Cardiac fibroblast (primary cell): ENCODE measurements at regions not wholly inside any gene's neighbourhood (a gene's known extent, or its start where the extent isn't known, plus 50 kb on each side); places are given as distances from the start of the nearest gene placed in this dataset.

Experiments used
- DNase-seq, 2 donors: peaks; one replicate each; pipeline versions ENCODE4 v3.0.0 to v3.0.0-alpha.2; 2010; ENCODE audit warnings: low read depth in 2 of 2
- H3K4me3 ChIP-seq, 2 donors: replicated peaks in 1 of 2; 1 replicate in 1 of 2; 2 replicates in 1 of 2; pipeline ENCODE4 v1.5.1; 2011; ENCODE audit warnings: low read depth in 2 of 2, low read length in 2 of 2, mild to moderate bottlenecking in 2 of 2, moderate library complexity in 1 of 2
- CTCF ChIP-seq: IDR thresholded peaks from one replicate; pipeline ENCODE4 v1.5.1; 2011; ENCODE audit warnings: low read depth, mild to moderate bottlenecking, low read length, inconsistent platforms

- no peak overlapping the region for H3K4me3 ChIP-seq
- TF ChIP-seq CTCF, result no peak
- DNase-seq, result peak; percentile 10 to 27
Observed at GRCh38 chr4:11106759-11107158, 321.9 kb downstream of the HS3ST1 start.

- no peak for TF ChIP-seq CTCF
- no peak overlapping the region for H3K4me3 ChIP-seq
- peak; percentile 1 to 12 for DNase-seq
Observed at GRCh38 chr4:11106190-11106589, 322.5 kb downstream of the HS3ST1 start.

- H3K4me3 ChIP-seq, result no peak overlapping the region
- no peak for TF ChIP-seq CTCF
- DNase-seq, result no peak
Observed at GRCh38 chr4:11105715-11106114, 323.0 kb downstream of the HS3ST1 start.

DNA sequence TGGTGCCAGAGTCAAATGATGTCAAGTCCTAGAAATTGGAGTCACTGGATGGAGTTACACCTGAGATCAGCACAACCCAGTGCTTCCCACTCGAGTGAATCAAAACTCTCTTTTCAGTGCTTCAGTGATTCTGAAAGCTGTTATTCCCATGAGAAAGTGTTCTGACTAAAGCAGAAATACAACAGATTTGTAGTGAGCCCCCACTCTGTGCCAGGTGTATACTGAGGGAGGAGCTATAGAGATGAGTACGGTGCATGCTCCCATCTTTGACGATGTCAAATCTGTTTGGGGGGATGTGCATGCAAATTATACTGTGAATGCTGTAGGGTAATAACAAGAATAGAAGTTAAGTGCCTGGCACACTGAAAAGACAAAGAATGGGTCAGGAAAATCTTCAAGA, 330.2 kb downstream of the HS3ST1 start:
- no peak for DNase-seq
- no peak for TF ChIP-seq CTCF
- no peak overlapping the region for H3K4me3 ChIP-seq

DNA sequence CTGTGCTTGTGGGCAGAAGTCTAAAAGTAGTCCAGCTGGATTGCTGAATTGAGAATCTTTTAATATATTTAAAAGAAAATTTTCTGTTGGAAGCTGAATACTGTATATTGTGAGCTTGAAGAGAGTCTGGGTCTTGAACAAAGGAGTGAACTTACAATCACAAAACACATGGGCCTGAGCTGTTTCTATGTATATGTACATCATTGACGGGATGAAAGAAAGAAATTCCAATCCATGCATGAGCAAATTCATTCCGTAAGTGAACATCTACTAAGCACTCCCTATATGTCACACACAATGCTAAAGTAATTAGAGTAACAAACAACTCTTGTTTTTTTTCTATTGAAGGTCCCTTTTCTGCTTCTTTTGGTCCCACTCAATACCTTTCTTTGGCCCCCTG, 331.0 kb downstream of the HS3ST1 start:
- no peak for DNase-seq
- no peak overlapping the region for H3K4me3 ChIP-seq
- TF ChIP-seq CTCF, result no peak

DNA sequence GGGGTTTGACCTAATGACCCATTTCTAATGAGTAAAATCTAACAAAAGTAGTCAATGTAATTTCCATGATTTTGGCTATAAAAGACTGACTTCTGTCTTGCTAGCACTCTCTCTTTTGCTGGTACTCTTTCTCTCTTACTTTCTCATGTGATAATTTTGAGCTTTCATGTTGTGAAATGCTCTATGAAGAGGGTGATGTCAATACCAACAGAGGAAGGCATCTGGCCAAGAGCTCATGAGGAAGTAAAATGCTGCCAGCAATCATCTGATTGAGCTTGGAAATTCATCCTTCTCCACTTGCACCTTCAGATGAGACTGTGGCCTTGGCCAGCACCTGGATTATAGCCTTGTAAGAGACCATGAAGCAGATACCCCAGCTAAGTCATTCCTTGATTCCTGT, 347.7 kb downstream of the HS3ST1 start:
- TF ChIP-seq CTCF, result no peak
- peak in 1 of 2 donors; percentile 2 for DNase-seq

DNA sequence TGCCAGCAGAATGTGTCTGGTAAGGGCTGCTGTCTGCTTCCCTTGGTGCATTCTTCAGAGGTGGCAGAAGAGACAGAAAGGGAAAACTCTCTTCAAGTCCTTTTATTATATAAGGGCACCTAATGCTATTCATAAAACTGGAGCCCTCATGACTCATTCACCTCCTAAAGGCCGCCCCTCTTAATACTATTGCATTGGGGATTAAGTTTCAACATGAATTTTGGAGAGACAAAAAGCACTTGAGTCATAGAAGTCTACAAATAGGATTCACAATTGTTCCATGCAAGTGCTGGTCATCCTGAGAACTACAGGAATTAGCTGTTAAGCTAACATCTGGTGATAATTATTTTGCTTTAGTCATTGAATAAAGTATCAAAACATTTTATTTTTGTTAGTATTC, 349.5 kb downstream of the HS3ST1 start:
- H3K4me3 ChIP-seq, result no peak overlapping the region
- TF ChIP-seq CTCF, result no peak
- DNase-seq, result peak; percentile 20 to 54

More for the DNA sequence above, 347.7 kb downstream of the HS3ST1 start:
- no peak overlapping the region for H3K4me3 ChIP-seq
